ENCODE measurements at regions not wholly inside any gene's neighbourhood (a gene's known extent, or its start where the extent isn't known, plus 50 kb on each side); places are given as distances from the start of the nearest gene placed in this dataset.

DNA sequence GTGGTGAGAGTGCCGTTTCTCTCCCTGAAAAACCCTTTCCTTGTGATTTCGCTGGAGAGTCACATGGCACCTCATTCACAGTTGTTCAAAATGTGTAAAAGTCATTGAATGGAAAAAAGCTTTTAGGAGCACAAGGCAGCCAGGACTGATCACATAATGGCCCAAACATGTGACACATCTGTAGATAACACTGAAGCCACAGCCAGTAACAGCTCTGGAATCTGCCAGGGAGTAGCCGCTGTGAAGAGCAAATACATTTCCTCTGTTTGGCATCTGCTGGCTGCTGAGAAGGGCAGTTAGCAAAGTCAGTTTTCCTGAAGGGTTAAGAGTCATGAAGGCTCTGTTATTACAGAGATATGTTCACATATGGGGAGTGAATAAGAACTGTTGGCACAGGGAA lies 271.8 kb downstream of the NNT start:
- no peak overlapping the region for H3K9ac ChIP-seq (ENCODE audit: insufficient read depth, low read depth, low read length)
- POLR2A ChIA-PET: no interaction called here

More for the DNA sequence above, 271.8 kb downstream of the NNT start:
- H2AFZ ChIP-seq (ENCODE audit: low read length): no peak overlapping the region
- no peaks in the 10 kb centered on the region for H4K20me1 ChIP-seq (ENCODE audit: insufficient read depth, low read length)
- DNase-seq (ENCODE audit: low spot score): peak; percentile 5
- in situ Hi-C loops (cut with HindIII; ENCODE audit: extremely low pct_ligation_motif_present, low pct_unique_long_range_greater_than_20kb): no loop called here
- no peak for FAIRE-seq
- BruUV-seq (replicated peaks): no TSS peak
- H3K79me2 ChIP-seq (ENCODE audit: insufficient read depth, low read length): no peaks in the 10 kb centered on the region
- H3K27me3 ChIP-seq (ENCODE audit: control insufficient read depth in 1 of 2, insufficient read depth in 2 of 2, low read length in 2 of 2): no peaks in the 10 kb centered on the region
- no peak for ATAC-seq
- H3K9me3 ChIP-seq (ENCODE audit: low read length): no peaks in the 10 kb centered on the region
- H3K36me3 ChIP-seq (replicated peaks in 1 of 2; ENCODE audit: control insufficient read depth in 1 of 2, insufficient read depth in 2 of 2, low read length in 2 of 2): no peaks in the 10 kb centered on the region
- no peak overlapping the region for H3K4me3 ChIP-seq (replicated peaks in 1 of 3; ENCODE audit: insufficient read depth in 1 of 3, low read depth in 2 of 3, low read length in 3 of 3)
- no peaks in the 10 kb centered on the region for H3K4me1 ChIP-seq (ENCODE audit: insufficient read depth, low read length)
- TF ChIP-seq EEA1 (CRISPR knock-in tag; IDR thresholded peaks at IDR 0.05; ENCODE audit: borderline replicate concordance) (no peak), PBX3 (CRISPR knock-in tag; IDR thresholded peaks at IDR 0.05; ENCODE audit: borderline replicate concordance) (no peak), ZNF558 (CRISPR knock-in tag; IDR thresholded peaks at IDR 0.05; ENCODE audit: borderline replicate concordance) (no peak), U2AF2 (IDR thresholded peaks at IDR 0.05; ENCODE audit: low read depth, low read length) (no peak), NR2F6 (IDR thresholded peaks at IDR 0.05) (no peak), NR2F6 (CRISPR knock-in tag; IDR thresholded peaks at IDR 0.05) (no peak), TBL1XR1 (IDR thresholded peaks at IDR 0.05; ENCODE audit: borderline replicate concordance, low read length, partially characterized antibody) (no peak), ZNF17 (CRISPR knock-in tag; IDR thresholded peaks at IDR 0.05) (no peak), SMARCC2 (IDR thresholded peaks at IDR 0.05) (no peak), ATF2 (CRISPR knock-in tag; IDR thresholded peaks at IDR 0.05) (no peak), HNF4G (IDR thresholded peaks at IDR 0.05; ENCODE audit: borderline replicate concordance, low read depth, low read length) (no peak), HNF4G (CRISPR knock-in tag; IDR thresholded peaks at IDR 0.05; ENCODE audit: borderline replicate concordance, low read depth) (no peak), ZBTB3 (CRISPR knock-in tag; IDR thresholded peaks at IDR 0.05; ENCODE audit: borderline replicate concordance, low read depth) (no peak), KLF6 (CRISPR knock-in tag; IDR thresholded peaks at IDR 0.05) (no peak), CHD2 (IDR thresholded peaks at IDR 0.05; ENCODE audit: low read depth, low read length) (no peak), E2F2 (CRISPR knock-in tag; IDR thresholded peaks at IDR 0.05; ENCODE audit: borderline replicate concordance) (no peak), ZNF225 (CRISPR knock-in tag; IDR thresholded peaks at IDR 0.05) (no peak)
- intact Hi-C loops (cut with micrococcal nuclease; ENCODE audit: unreplicated experiment): no loop called here
- no peak overlapping the region for H3K4me2 ChIP-seq (ENCODE audit: low read depth, low read length)
- no peak overlapping the region for H3K27ac ChIP-seq (ENCODE audit: extremely low read length, insufficient read depth, low read length)
- CTCF ChIA-PET (ENCODE audit: low intra/inter-chr PET ratio, low total read pairs): no interaction called here
- 5% methylated on average over 2 of the region's 3 CpGs for WGBS (ENCODE audit: low lambda C conversion rate)

All from HepG2 (cell line).